GM12864 (cell line): ENCODE measurements at regions not wholly inside any gene's neighbourhood (a gene's known extent, or its start where the extent isn't known, plus 50 kb on each side); places are given as distances from the start of the nearest gene placed in this dataset.

ENCODE experiments used
- DNase-seq: peaks from one replicate; pipeline ENCODE4 v3.0.0-alpha.2; 2011; ENCODE audit warnings: low read depth
- H3K4me3 ChIP-seq: 2 replicates; pipeline ENCODE4 v1.5.1; 2011; ENCODE audit warnings: mild to moderate bottlenecking, low read depth, low read length, control low read depth
- CTCF ChIP-seq: IDR thresholded peaks from 2 replicates; pipeline ENCODE4 v1.5.1; 2011; ENCODE audit warnings: low read depth, mild to moderate bottlenecking, moderate library complexity, low read length, control low read depth, inconsistent platforms; ENCODE audit errors: missing control alignments

- no peak for DNase-seq
- H3K4me3 ChIP-seq = no peak overlapping the region
- no peak for TF ChIP-seq CTCF
These were observed 69.3 kb downstream of the FOXB1 start for GRCh38 chr15:60073466-60073840.

GRCh38 chr15:60074181-60074885, 70.2 kb downstream of the FOXB1 start:
- H3K4me3 ChIP-seq = no peak overlapping the region
- no peak for DNase-seq
- no peak for TF ChIP-seq CTCF

GRCh38 chr15:60076045-60076444, 71.9 kb downstream of the FOXB1 start:
- DNase-seq = no peak
- H3K4me3 ChIP-seq = no peak overlapping the region
- no peak for TF ChIP-seq CTCF

- H3K4me3 ChIP-seq = no peak overlapping the region
- TF ChIP-seq CTCF = no peak
- no peak for DNase-seq
These were observed 72.6 kb downstream of the FOXB1 start for GRCh38 chr15:60076582-60077276.

- no peak for DNase-seq
- no peak overlapping the region for H3K4me3 ChIP-seq
- TF ChIP-seq CTCF = no peak
These were observed 73.7 kb downstream of the FOXB1 start for GRCh38 chr15:60077581-60078359.

GRCh38 chr15:60079210-60079609, 75.1 kb downstream of the FOXB1 start:
- TF ChIP-seq CTCF = peak; percentile 38
- no peak for DNase-seq
- H3K4me3 ChIP-seq = no peak overlapping the region
